ENCODE measurements at regions not wholly inside any gene's neighbourhood (a gene's known extent, or its start where the extent isn't known, plus 50 kb on each side); places are given as distances from the start of the nearest gene placed in this dataset.

- Histone ChIP-seq H3K27me3 (no peaks in the 10 kb centered on the region), H3K4me1 (peaks cover 2% of the 10 kb centered on the region), H3K36me3 (replicated peaks in 1 of 2; ENCODE audit: insufficient read depth in 1 of 2, low read depth in 2 of 2) (no peaks in the 10 kb centered on the region), H3K4me3 (no peak overlapping the region), H3K9me3 (no peaks in the 10 kb centered on the region), H3K27ac (no peak overlapping the region)
- ATAC-seq (no peak), DNase-seq (no peak)
- TF ChIP-seq POLR2A (IDR thresholded peaks at IDR 0.05) (no peak), CTCF (IDR thresholded peaks at IDR 0.05) (no peak)
- intact Hi-C loops (cut with DNase I), result no loop called here
- WGBS, 2 donors, result 80 to 86% methylated on average over 3 of the region's 3 CpGs
These were observed 53.4 kb upstream of the STK17B start for GRCh38 chr2:196224756-196225155.

DNA sequence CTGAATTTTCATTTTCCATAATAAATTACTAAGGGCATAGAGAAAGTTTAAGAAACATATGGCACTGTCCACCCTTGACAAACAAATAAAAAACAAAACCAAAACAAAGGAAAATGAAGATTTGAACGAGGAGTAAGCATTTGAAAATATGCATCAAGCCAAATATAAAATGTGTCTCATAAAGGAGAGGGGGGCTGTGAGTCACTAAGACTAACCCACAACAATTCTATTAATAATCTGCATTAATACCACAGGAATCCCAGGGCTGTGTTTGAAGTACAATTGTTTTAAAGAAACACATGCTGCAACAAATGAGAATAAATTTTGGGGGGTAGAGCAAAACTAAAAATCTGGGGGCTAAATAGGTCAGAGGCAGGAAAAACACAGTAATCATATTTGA, 53.8 kb upstream of the STK17B start:
- H3K27me3 ChIP-seq, result no peaks in the 10 kb centered on the region
- no peak overlapping the region for H3K4me3 ChIP-seq
- intact Hi-C loops (cut with DNase I), result no loop called here
- no peak for ATAC-seq
- H3K36me3 ChIP-seq (replicated peaks in 1 of 2; ENCODE audit: insufficient read depth in 1 of 2, low read depth in 2 of 2), result no peaks in the 10 kb centered on the region
- H3K27ac ChIP-seq, result no peak overlapping the region
- DNase-seq, result no peak
- no peaks in the 10 kb centered on the region for H3K4me1 ChIP-seq
- TF ChIP-seq CTCF (IDR thresholded peaks at IDR 0.05) (no peak), POLR2A (IDR thresholded peaks at IDR 0.05) (no peak)
- WGBS, 2 donors, result 41 to 50% methylated on average over 1 of the region's 1 CpG
- H3K9me3 ChIP-seq, result no peaks in the 10 kb centered on the region

GRCh38 chr2:196226058-196226706, 54.8 kb upstream of the STK17B start:
- H3K36me3 ChIP-seq (replicated peaks in 1 of 2; ENCODE audit: insufficient read depth in 1 of 2, low read depth in 2 of 2), result no peaks in the 10 kb centered on the region
- no peak for TF ChIP-seq CTCF (IDR thresholded peaks at IDR 0.05)
- TF ChIP-seq POLR2A (IDR thresholded peaks at IDR 0.05), result no peak
- H3K4me3 ChIP-seq, result no peak overlapping the region
- H3K4me1 ChIP-seq, result no peaks in the 10 kb centered on the region
- intact Hi-C loops (cut with DNase I), result no loop called here
- ATAC-seq, result no peak
- no peak for DNase-seq
- H3K27ac ChIP-seq, result no peak overlapping the region
- no peaks in the 10 kb centered on the region for H3K9me3 ChIP-seq
- no peaks in the 10 kb centered on the region for H3K27me3 ChIP-seq

- H3K27me3 ChIP-seq, result no peaks in the 10 kb centered on the region
- no peaks in the 10 kb centered on the region for H3K9me3 ChIP-seq
- TF ChIP-seq CTCF (IDR thresholded peaks at IDR 0.05) (no peak), POLR2A (IDR thresholded peaks at IDR 0.05) (no peak)
These were observed 55.3 kb upstream of the STK17B start for GRCh38 chr2:196226707-196227065.

GRCh38 chr2:196229013-196229412, 57.6 kb upstream of the STK17B start:
- ATAC-seq (no peak), DNase-seq (no peak)
- H3K27ac ChIP-seq, result no peak overlapping the region
- H3K27me3 ChIP-seq, result no peaks in the 10 kb centered on the region
- H3K36me3 ChIP-seq (replicated peaks in 1 of 2; ENCODE audit: insufficient read depth in 1 of 2, low read depth in 2 of 2), result no peaks in the 10 kb centered on the region
- H3K9me3 ChIP-seq, result no peaks in the 10 kb centered on the region
- WGBS, 2 donors, result 47 to 55% methylated on average over 3 of the region's 3 CpGs
- no peak overlapping the region for H3K4me3 ChIP-seq
- intact Hi-C loops (cut with DNase I), result no loop called here
- TF ChIP-seq CTCF (IDR thresholded peaks at IDR 0.05) (no peak), POLR2A (IDR thresholded peaks at IDR 0.05) (no peak)
- peaks cover 21% of the 10 kb centered on the region for H3K4me1 ChIP-seq

More at GRCh38 chr2:196226707-196227065, 55.3 kb upstream of the STK17B start:
- no peak for ATAC-seq
- DNase-seq, result no peak
- no peaks in the 10 kb centered on the region for H3K36me3 ChIP-seq (replicated peaks in 1 of 2; ENCODE audit: insufficient read depth in 1 of 2, low read depth in 2 of 2)
- H3K27ac ChIP-seq, result no peak overlapping the region
- no peaks in the 10 kb centered on the region for H3K4me1 ChIP-seq
- intact Hi-C loops (cut with DNase I), result no loop called here
- H3K4me3 ChIP-seq, result no peak overlapping the region
- 79 to 84% methylated on average over 1 of the region's 1 CpG for WGBS, 2 donors
